ENCODE measurements at regions not wholly inside any gene's neighbourhood (a gene's known extent, or its start where the extent isn't known, plus 50 kb on each side); places are given as distances from the start of the nearest gene placed in this dataset.

DNA sequence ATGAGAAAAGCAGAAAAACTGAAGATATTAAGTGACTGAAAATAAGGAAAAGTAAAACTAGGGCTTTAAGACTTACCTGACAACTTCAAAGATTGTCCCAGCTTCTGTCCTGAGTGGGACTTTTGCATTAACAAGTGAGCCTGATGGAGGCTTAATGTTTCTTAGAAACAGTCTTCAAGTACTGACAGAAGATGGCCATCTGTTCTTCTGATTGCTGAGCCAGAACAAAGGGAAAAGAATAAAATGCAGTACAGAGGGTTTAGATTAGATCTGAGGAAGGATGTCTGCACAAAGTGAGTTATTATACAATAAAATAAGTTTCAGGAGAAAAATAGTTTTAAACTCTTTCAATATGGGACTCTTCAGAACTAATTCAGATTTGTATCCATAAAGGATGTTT is 500.7 kb downstream of the CETN3 start:
- no peak for DNase-seq

- DNase-seq = no peak
Measured at GRCh38 chr5:89904442-89904841, 505.1 kb downstream of the CETN3 start.

- no peak for DNase-seq
Measured at GRCh38 chr5:89901983-89902382, 507.6 kb downstream of the CETN3 start.

DNA sequence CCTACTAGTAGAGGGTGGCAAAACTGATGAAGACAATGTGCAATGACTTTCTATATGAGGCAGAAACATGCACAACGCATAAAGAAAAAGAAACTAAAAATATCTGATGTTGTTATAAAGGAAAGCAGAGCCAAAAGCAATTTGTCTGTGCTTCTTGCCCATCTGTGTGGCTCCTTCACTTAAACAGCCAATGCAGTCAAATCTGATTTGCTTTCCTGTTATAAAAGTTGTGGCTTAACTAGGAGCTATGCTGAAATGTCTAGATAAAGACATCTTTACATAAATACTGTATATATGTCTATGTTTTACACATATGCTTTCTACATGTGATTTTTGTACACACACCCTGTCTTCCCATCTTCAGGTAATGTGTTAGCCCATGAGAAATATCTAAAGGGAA is 508.2 kb downstream of the CETN3 start:
- no peak for DNase-seq

DNA sequence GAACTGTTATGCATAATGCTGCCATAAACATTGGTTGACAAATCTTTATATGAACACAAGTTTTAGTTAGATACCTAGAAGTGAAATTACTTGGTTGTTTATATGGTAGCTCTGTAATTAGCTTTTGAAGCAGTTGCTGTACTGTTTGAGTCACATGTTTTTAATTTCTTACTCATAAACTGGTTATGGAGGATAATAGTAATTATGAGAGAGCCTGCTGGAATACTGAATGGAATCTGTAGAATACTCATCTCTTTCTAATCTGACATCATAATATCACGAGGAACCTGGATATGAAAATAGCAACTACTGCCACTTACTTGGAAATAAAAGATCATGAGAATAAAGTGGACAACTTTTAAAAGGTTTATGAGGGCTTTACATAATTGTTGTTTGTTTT is 509.2 kb downstream of the CETN3 start:
- DNase-seq = no peak

- no peak for DNase-seq
Measured at GRCh38 chr5:89899559-89899958, 510.0 kb downstream of the CETN3 start.

DNA sequence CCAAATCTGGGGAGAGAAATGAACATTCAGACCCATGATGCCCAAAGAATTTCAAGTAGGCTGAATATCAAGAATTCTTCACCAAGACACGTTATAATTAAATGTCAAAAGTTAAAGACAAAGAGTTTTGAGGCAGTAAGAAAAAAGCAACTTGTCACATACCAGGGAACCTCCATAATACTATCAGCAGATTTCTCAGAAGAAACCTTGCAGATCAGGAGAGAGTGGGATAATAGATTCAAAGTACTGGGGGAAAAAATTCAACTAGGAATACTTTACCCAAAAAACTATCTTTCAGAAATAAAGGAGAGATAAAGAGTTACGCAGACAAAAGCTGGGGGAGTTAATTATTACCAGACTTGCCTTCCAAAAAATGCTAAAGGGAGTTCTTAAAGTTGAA is 516.0 kb downstream of the CETN3 start:
- DNase-seq = no peak

GRCh38 chr5:89885670-89886069 is 523.9 kb downstream of the CETN3 start:
- no peak for DNase-seq

DNA sequence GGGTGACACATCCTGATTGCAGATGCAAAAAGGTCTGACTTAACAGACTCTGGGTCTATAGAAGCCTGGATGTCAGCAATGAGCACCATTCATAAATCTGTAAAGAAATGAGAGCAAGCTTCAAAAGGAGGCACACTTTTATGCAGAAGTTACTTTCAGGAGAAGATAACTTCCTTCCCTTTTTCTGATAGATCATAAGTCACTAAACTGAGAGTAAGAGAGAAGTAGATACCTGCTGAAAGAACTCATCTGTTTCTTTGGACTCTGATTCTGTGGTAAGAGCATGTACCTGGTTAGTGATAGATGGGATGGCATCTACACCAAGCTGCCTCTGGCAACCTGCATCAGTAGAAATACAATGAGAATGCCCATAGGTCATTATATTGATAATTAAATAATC is 525.6 kb downstream of the CETN3 start:
- DNase-seq = no peak

DNA sequence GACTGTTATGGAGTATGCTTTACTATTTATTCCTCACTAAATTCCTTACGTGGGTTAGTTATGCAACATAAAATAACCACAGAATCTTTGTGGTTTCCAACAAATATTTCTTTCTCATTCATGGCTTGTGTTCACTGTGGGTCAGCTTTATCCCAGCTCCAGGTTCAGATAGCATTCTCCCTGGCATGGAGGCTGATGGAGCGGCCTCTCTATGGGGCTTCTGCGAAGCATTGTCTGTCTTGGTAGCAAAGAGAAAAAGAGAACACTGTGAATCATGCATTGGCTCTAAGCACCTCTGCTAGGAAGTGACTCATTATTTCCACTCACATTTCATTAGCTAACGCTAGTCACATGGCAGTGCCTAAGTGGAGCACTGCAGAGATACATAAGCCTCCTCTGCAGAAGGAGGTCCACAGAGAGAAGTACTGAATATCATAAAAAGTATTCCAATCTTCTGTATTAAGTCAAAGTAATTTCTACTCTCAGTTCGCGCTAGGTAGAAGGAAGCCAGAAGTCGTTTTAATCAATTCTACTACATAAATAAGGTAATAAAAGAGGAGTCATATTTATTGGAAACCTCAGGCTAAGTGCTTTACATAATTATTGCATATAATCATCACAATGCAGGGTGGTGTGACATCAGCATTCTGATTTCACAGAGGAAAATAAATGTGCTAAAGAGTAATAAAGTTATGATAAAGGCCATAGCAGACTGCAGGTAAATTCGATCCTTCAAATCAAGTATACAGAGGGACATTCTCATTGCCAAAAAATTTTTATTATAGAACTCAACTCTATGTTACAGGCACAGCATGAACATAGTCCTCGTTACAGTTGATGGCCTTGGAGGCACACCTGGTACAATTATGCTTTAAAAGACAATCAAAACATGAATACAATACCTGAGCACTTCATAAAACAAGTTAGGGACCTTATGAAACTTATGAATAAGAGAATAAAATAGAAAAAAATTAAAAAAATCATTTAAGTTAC is 531.1 kb downstream of the CETN3 start:
- DNase-seq = peak; percentile 76

- DNase-seq = no peak
Measured at GRCh38 chr5:89871906-89872305, 537.6 kb downstream of the CETN3 start.

- no peak for DNase-seq
Measured at GRCh38 chr5:89869346-89869745, 540.2 kb downstream of the CETN3 start.

DNA sequence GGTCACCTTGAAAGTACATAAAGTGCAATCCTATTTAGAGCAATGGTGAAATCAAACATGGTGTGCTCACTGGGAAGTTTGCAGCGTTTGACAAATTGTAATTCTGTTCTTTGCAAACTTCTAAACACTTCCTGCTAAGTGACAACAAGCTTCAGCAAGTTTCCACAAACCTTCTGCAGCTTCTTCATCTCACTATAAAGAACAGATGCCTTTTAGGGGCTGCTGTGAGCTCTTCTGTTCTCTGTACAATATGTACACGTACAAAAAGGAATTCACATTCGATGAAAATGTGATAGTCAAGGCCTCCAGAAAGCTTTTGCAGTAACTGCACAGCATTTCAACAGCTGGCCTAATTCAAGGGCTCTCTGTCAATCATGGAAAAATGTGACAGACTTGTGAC is 543.1 kb downstream of the CETN3 start:
- DNase-seq = no peak

DNA sequence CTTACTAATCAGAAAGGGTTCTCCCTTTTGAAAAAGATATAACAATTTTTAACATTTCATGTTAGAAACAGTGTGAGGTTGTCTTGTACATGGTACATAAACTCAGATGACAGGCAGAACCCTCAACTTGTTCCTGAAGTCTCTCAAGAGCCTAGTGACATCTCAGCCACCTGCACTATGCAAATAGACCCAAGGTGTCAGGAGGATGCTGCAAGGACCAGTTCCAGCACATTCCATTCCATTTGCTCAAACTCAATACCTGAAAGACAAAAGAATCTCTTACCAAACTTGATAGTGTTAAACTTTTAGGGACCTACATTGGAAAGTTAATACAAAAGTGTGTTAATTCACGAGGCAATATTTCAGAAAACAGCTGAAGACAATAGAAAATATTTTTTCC is 544.6 kb downstream of the CETN3 start:
- no peak for DNase-seq

DNA sequence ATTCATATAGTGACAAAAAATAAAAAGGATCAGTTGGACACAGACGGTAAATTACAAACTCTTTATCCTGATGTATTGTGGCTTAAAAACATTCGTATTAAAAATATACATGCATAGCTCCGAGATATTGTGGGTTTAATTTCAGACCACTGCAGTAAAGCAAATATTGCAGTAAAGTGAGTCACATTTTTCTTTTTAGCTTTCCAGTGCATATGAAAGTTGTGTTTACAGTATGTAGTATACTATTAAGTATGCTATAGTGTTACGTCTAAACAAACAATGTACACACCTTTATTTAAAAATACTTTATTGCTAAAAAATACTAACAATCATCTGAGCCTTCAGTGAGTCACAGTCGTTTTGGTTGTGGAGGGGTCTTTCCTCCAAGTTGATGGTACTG is 551.8 kb downstream of the CETN3 start:
- no peak for DNase-seq

DNA sequence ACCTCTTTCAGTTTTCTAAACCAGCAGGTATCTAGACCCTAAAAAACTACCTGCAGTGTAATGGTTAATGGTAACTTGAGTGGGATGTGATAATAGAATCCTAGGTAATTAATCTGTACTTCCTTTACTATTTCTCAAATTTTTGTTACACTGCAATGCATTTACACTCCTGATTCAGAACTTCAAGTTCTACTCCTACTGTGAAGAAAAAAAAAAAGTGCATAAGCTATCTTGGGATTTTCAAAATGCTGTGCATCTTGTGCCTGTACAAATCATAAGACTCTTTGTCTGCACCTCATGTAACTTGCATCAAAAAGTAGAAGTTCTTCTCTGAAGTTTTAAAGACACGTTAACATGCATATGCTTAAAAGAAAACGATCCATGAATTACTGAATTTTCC is 554.1 kb downstream of the CETN3 start:
- DNase-seq = no peak

DNA sequence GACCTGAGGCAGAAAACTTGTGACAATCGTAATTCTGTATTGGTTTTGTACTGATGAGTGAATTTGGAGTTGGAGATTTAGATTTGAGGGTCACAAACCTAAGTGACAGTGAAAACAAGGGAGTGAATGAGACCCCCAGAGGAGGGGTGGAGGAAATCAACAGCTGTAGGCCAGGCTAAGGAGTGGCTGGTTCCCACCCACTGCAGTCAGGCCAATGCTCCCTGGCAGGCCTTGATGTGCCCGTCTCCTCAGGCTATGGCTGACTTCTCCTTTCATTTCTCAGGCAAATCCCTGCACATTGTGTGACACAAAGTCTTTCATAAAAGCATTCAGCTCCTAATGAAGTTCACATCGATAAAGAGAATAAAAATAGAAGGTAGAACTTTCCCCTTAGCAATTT is 557.6 kb downstream of the CETN3 start:
- no peak for DNase-seq

DNA sequence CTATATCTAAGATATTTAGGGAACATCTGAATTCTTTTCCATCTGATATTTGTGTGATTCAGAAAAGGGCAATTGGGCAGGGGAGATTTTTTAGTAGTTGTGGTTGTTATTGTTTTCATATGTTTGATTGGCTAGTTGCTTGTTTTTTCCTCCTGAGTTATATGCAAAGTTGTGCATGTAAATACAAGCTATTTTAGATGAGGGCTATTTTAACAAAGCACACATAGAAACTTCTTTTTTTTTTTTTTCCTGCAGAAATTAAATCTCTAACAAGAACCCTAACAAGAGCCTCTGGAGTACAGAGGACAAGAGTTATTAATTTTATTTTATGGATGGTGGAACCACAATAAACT is 559.1 kb downstream of the CETN3 start:
- DNase-seq = no peak

- DNase-seq = no peak
Measured at GRCh38 chr5:89849830-89850512, 559.6 kb downstream of the CETN3 start.

DNA sequence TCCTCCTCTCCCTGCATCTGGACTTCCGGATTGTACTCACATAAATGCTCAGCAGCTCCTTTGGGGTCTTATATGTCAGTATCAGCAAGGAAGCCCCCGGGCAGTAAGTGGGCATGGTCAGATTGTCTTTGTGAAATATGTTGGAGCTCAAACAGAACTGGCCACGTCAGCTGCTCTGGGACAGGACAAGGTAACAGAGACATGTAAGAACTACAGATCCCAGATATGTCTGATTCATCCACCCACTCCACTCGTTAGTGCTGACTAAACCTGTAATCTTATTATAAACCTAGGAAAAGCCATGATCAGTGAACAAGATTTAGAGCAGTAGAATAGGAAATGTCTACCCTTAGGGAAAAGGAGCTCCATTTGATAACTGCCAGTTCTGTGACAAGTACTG is 561.8 kb downstream of the CETN3 start:
- no peak for DNase-seq

- DNase-seq = no peak
Measured at GRCh38 chr5:89844548-89844947, 565.0 kb downstream of the CETN3 start.

- no peak for DNase-seq
Measured at GRCh38 chr5:89842531-89842930, 567.0 kb downstream of the CETN3 start.

DNA sequence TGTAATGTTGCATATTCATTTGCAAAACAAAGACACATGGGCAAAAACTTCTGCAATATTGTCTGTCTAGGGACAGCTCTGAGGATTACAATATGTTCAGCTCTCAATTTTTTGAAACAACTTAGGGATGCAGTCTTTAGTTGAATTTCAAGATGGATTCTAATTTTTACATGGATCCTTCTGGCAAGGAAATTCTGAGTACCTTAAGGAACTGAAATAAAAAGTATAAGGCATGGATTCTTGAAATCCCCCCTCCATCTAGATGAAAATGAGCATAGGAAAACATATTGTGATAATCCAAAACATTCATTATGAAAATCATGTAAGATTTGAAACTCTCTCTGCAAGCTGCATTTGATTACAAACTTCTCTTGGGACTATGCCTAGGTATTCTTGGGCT is 568.6 kb downstream of the CETN3 start:
- DNase-seq = no peak

DNA sequence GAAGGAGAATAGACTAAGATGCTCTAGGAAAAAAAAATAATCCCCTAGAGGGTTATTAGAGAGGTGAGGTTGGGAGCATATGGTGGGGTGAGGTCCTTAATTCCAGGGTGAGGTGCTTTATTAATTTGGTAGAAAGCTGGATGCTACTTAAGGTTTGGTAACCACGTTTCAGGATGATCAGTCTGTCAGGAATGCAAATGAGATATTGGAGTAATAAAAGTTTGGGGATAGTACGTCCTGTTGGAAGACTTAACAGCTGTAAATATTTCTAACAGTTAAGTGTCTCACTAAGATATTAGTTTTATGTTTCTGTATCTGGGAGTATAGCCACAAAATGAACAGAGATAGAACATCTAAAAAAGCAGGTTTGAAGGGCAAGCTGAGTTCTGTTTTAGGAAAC is 578.9 kb downstream of the CETN3 start:
- no peak for DNase-seq

GRCh38 chr5:89827960-89828359 is 581.6 kb downstream of the CETN3 start:
- no peak for DNase-seq
